GM18909 (cell line): ENCODE measurements at regions not wholly inside any gene's neighbourhood (a gene's known extent, or its start where the extent isn't known, plus 50 kb on each side); places are given as distances from the start of the nearest gene placed in this dataset.

Experiments used
- ATAC-seq: cut with Tn5 transposase; IDR thresholded peaks from one replicate; pipeline ENCODE4 v1.9.1; 2021; ENCODE audit warnings: mild to moderate bottlenecking; ENCODE audit not compliant: unreplicated experiment, poor library complexity

- no peak for ATAC-seq
These were observed 961.6 kb downstream of the TBC1D22A start for GRCh38 chr22:47724030-47724429.

GRCh38 chr22:47718337-47718736, 955.9 kb downstream of the TBC1D22A start:
- no peak for ATAC-seq

- ATAC-seq = no peak
These were observed 954.6 kb downstream of the TBC1D22A start for GRCh38 chr22:47716890-47717615.

GRCh38 chr22:47715866-47716578, 953.6 kb downstream of the TBC1D22A start:
- no peak for ATAC-seq

GRCh38 chr22:47713941-47714340, 951.5 kb downstream of the TBC1D22A start:
- ATAC-seq = no peak

GRCh38 chr22:47710135-47710534, 947.7 kb downstream of the TBC1D22A start:
- ATAC-seq = no peak

- no peak for ATAC-seq
These were observed 942.9 kb downstream of the TBC1D22A start for GRCh38 chr22:47705350-47705749.

- no peak for ATAC-seq
These were observed 936.5 kb downstream of the TBC1D22A start for GRCh38 chr22:47698906-47699305.

- ATAC-seq = no peak
These were observed 935.4 kb downstream of the TBC1D22A start for GRCh38 chr22:47697861-47698260.

- no peak for ATAC-seq
These were observed 934.3 kb downstream of the TBC1D22A start for GRCh38 chr22:47696776-47697175.

GRCh38 chr22:47695176-47695575, 932.7 kb downstream of the TBC1D22A start:
- ATAC-seq = no peak

GRCh38 chr22:47694536-47695130, 932.2 kb downstream of the TBC1D22A start:
- no peak for ATAC-seq

- ATAC-seq = no peak
These were observed 931.2 kb downstream of the TBC1D22A start for GRCh38 chr22:47693606-47694005.

GRCh38 chr22:47692811-47693210, 930.4 kb downstream of the TBC1D22A start:
- no peak for ATAC-seq

- ATAC-seq = no peak
These were observed 928.9 kb downstream of the TBC1D22A start for GRCh38 chr22:47691152-47691895.

GRCh38 chr22:47690586-47690985, 928.1 kb downstream of the TBC1D22A start:
- no peak for ATAC-seq

- ATAC-seq = no peak
These were observed 927.7 kb downstream of the TBC1D22A start for GRCh38 chr22:47690166-47690565.

- no peak for ATAC-seq
These were observed 925.3 kb downstream of the TBC1D22A start for GRCh38 chr22:47687776-47688175.

- no peak for ATAC-seq
These were observed 924.9 kb downstream of the TBC1D22A start for GRCh38 chr22:47687346-47687655.

GRCh38 chr22:47686594-47687345, 924.3 kb downstream of the TBC1D22A start:
- ATAC-seq = no peak
